DOHH2 (cell line): ENCODE measurements at regions not wholly inside any gene's neighbourhood (a gene's known extent, or its start where the extent isn't known, plus 50 kb on each side); places are given as distances from the start of the nearest gene placed in this dataset.

Experiments
- H3F3A ChIP-seq: fragments of 200-600 bp; sonication (generic), shearing (Covaris generic); 2 replicates; pipeline ENCODE4 v1.6.0; 2016; ENCODE audit warnings: antibody characterized with exemption, mild to moderate bottlenecking; ENCODE audit not compliant: control insufficient read depth, insufficient read depth
- H3K27ac ChIP-seq: fragments of 200-600 bp; sonication (generic); 2 replicates; pipeline ENCODE4 v1.5.1; 2014; ENCODE audit warnings: low read depth, mild to moderate bottlenecking, low read length, moderate library complexity
- H3K27me3 ChIP-seq: fragments of 200-600 bp; sonication (generic); 2 replicates; pipeline ENCODE4 v1.6.1; 2014; ENCODE audit warnings: mild to moderate bottlenecking, low read length, mixed read lengths; ENCODE audit not compliant: control insufficient read depth
- H3K36me3 ChIP-seq: fragments of 200-600 bp; sonication (generic); 2 replicates; pipeline ENCODE4 v1.6.1; 2014; ENCODE audit warnings: mild to moderate bottlenecking, low read length, moderate library complexity, mixed read lengths; ENCODE audit not compliant: control insufficient read depth
- H3K4me1 ChIP-seq: fragments of 200-600 bp; sonication (generic); 2 replicates; pipeline ENCODE4 v1.6.1; 2014; ENCODE audit warnings: mild to moderate bottlenecking, low read length, mixed read lengths; ENCODE audit not compliant: control insufficient read depth
- H3K4me2 ChIP-seq: fragments of 200-600 bp; sonication (generic); 2 replicates; pipeline ENCODE4 v1.6.0; 2014; ENCODE audit warnings: mild to moderate bottlenecking, low read length, moderate library complexity
- H3K4me3 ChIP-seq: fragments of 200-600 bp; sonication (generic); 2 replicates; pipeline ENCODE4 v1.5.1; 2014; ENCODE audit warnings: mild to moderate bottlenecking, low read length, mixed read lengths
- H3K79me2 ChIP-seq: fragments of 200-600 bp; sonication (generic); 2 replicates; pipeline ENCODE4 v1.6.1; 2014; ENCODE audit warnings: mild to moderate bottlenecking, low read length, mixed read lengths; ENCODE audit not compliant: control insufficient read depth
- H3K9me2 ChIP-seq: fragments of 200-600 bp; sonication (generic); replicated peaks from 2 replicates; pipeline ENCODE4 v1.6.1; 2014; ENCODE audit warnings: mild to moderate bottlenecking, low read length, mixed read lengths; ENCODE audit not compliant: control insufficient read depth
- H3K9me3 ChIP-seq: fragments of 200-600 bp; sonication (generic); 2 replicates; pipeline ENCODE4 v1.6.1; 2014; ENCODE audit warnings: antibody characterized with exemption, low read length, mixed read lengths; ENCODE audit not compliant: control insufficient read depth, insufficient read depth
- H4K20me1 ChIP-seq: fragments of 200-600 bp; sonication (generic); 2 replicates; pipeline ENCODE4 v1.6.0; 2014; ENCODE audit warnings: low read depth, mild to moderate bottlenecking, antibody characterized with exemption, low read length, moderate library complexity; ENCODE audit not compliant: control insufficient read depth, insufficient read depth
- CTCF ChIP-seq: fragments of 200-600 bp; sonication (generic); IDR thresholded peaks from one replicate; pipeline ENCODE4 v1.5.1; 2014; ENCODE audit warnings: antibody characterized with exemption, mild to moderate bottlenecking, low read depth, low read length; ENCODE audit not compliant: poor library complexity, severe bottlenecking
- EZH2phosphoT487 ChIP-seq: fragments of 200-600 bp; sonication (generic); IDR thresholded peaks from 2 replicates; pipeline ENCODE4 v1.6.1; 2017; ENCODE audit warnings: borderline replicate concordance, mild to moderate bottlenecking, antibody characterized with exemption, low read length, moderate library complexity, mixed read lengths

GRCh38 chr20:20970841-20971240 lies 135.3 kb downstream of the LINC00237 start:
- Histone ChIP-seq H3K36me3 (no peaks in the 10 kb centered on the region), H3K27ac (no peak overlapping the region), H3K79me2 (no peaks in the 10 kb centered on the region), H3K4me2 (no peak overlapping the region), H3K9me2 (no peaks in the 10 kb centered on the region), H3F3A (no peaks in the 10 kb centered on the region), H3K27me3 (no peaks in the 10 kb centered on the region), H3K4me1 (no peaks in the 10 kb centered on the region), H3K4me3 (no peak overlapping the region), H4K20me1 (no peaks in the 10 kb centered on the region), H3K9me3 (no peaks in the 10 kb centered on the region)
- no peak for TF ChIP-seq CTCF
- no peak for TF ChIP-seq EZH2phosphoT487

GRCh38 chr20:20969701-20970280 lies 136.4 kb downstream of the LINC00237 start:
- no peaks in the 10 kb centered on the region for H3K9me2 ChIP-seq
- no peaks in the 10 kb centered on the region for H3K79me2 ChIP-seq
- no peak overlapping the region for H3K27ac ChIP-seq
- H3K4me2 ChIP-seq = no peak overlapping the region
- H4K20me1 ChIP-seq = no peaks in the 10 kb centered on the region
- H3K4me1 ChIP-seq = no peaks in the 10 kb centered on the region
- no peaks in the 10 kb centered on the region for H3K27me3 ChIP-seq
- H3K36me3 ChIP-seq = no peaks in the 10 kb centered on the region
- TF ChIP-seq CTCF = no peak
- TF ChIP-seq EZH2phosphoT487 = no peak
- H3K4me3 ChIP-seq = no peak overlapping the region
- H3F3A ChIP-seq = no peaks in the 10 kb centered on the region
- H3K9me3 ChIP-seq = no peaks in the 10 kb centered on the region

GRCh38 chr20:20967564-20968184 lies 138.5 kb downstream of the LINC00237 start:
- Histone ChIP-seq H3K27ac (no peak overlapping the region), H3K4me3 (no peak overlapping the region), H3K9me3 (no peaks in the 10 kb centered on the region), H3K9me2 (no peaks in the 10 kb centered on the region), H3K79me2 (no peaks in the 10 kb centered on the region), H3F3A (no peaks in the 10 kb centered on the region), H3K27me3 (no peaks in the 10 kb centered on the region), H3K4me1 (no peaks in the 10 kb centered on the region), H3K36me3 (no peaks in the 10 kb centered on the region), H4K20me1 (no peaks in the 10 kb centered on the region), H3K4me2 (no peak overlapping the region)
- TF ChIP-seq CTCF = no peak
- TF ChIP-seq EZH2phosphoT487 = no peak
